ENCODE measurements at regions not wholly inside any gene's neighbourhood (a gene's known extent, or its start where the extent isn't known, plus 50 kb on each side); places are given as distances from the start of the nearest gene placed in this dataset.

DNA sequence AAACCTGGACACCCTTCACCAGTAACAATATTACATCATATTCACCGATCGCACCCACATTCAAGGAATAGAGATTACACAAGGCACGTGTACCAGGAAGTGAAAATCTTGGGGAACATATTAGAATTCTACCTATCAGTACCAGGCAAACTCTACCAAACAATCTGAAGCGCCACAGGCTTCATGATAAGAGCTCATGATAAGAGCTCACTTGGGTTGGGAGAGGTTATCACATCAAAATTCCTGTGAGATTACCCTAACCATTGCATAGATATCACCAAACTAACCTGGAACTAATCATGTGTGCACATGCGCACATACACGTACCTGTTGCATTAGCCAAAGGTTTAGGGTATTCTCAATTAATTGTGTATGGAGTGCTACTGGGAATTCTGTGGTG is 1861.3 kb downstream of the PCDH9 start:
- TF ChIP-seq, protein P1, sequence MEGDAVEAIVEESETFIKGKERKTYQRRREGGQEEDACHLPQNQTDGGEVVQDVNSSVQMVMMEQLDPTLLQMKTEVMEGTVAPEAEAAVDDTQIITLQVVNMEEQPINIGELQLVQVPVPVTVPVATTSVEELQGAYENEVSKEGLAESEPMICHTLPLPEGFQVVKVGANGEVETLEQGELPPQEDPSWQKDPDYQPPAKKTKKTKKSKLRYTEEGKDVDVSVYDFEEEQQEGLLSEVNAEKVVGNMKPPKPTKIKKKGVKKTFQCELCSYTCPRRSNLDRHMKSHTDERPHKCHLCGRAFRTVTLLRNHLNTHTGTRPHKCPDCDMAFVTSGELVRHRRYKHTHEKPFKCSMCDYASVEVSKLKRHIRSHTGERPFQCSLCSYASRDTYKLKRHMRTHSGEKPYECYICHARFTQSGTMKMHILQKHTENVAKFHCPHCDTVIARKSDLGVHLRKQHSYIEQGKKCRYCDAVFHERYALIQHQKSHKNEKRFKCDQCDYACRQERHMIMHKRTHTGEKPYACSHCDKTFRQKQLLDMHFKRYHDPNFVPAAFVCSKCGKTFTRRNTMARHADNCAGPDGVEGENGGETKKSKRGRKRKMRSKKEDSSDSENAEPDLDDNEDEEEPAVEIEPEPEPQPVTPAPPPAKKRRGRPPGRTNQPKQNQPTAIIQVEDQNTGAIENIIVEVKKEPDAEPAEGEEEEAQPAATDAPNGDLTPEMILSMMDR (IDR thresholded peaks at IDR 0.05) = no peak
- TF ChIP-seq POLR2A (IDR thresholded peaks at IDR 0.05) = no peak
- TF ChIP-seq EP300 (IDR thresholded peaks at IDR 0.05) = no peak

Measured in ovary (tissue), 3 donors.